ENCODE measurements at regions not wholly inside any gene's neighbourhood (a gene's known extent, or its start where the extent isn't known, plus 50 kb on each side); places are given as distances from the start of the nearest gene placed in this dataset.

- Mint-ChIP-seq H3K27me3 (ENCODE audit: low read depth) (no peaks in the 10 kb centered on the region), H3K36me3 (ENCODE audit: low read depth) (no peaks in the 10 kb centered on the region), H3K4me1 (ENCODE audit: low read depth) (peaks cover 6% of the 10 kb centered on the region), H3K4me3 (ENCODE audit: unreplicated experiment) (no peak overlapping the region), H3K27ac (ENCODE audit: unreplicated experiment) (no peak overlapping the region), H3K9me3 (ENCODE audit: low read depth) (no peaks in the 10 kb centered on the region)
- no peak for TF ChIP-seq CTCF (IDR thresholded peaks at IDR 0.05)
- no peak for DNase-seq (ENCODE audit: low spot score)
Measured at GRCh38 chr4:108395786-108396185, 224.6 kb upstream of the RPL34 start.

- H3K9me3 Mint-ChIP-seq (ENCODE audit: low read depth), result no peaks in the 10 kb centered on the region
- H3K4me1 Mint-ChIP-seq (ENCODE audit: low read depth), result peaks cover 6% of the 10 kb centered on the region
- no peak for DNase-seq (ENCODE audit: low spot score)
- no peak overlapping the region for H3K27ac Mint-ChIP-seq (ENCODE audit: unreplicated experiment)
- no peak overlapping the region for H3K4me3 Mint-ChIP-seq (ENCODE audit: unreplicated experiment)
- H3K36me3 Mint-ChIP-seq (ENCODE audit: low read depth), result no peaks in the 10 kb centered on the region
- no peaks in the 10 kb centered on the region for H3K27me3 Mint-ChIP-seq (ENCODE audit: low read depth)
- TF ChIP-seq CTCF (IDR thresholded peaks at IDR 0.05), result no peak
Measured at GRCh38 chr4:108393890-108394472, 225.2 kb upstream of the LEF1 start.

GRCh38 chr4:108391701-108392455 lies 223.1 kb upstream of the LEF1 start:
- H3K9me3 Mint-ChIP-seq (ENCODE audit: low read depth), result no peaks in the 10 kb centered on the region

GRCh38 chr4:108385076-108385475 lies 216.3 kb upstream of the LEF1 start:
- H3K9me3 Mint-ChIP-seq (ENCODE audit: low read depth), result no peaks in the 10 kb centered on the region
- no peaks in the 10 kb centered on the region for H3K27me3 Mint-ChIP-seq (ENCODE audit: low read depth)
- no peak for TF ChIP-seq CTCF (IDR thresholded peaks at IDR 0.05)
- no peak overlapping the region for H3K4me3 Mint-ChIP-seq (ENCODE audit: unreplicated experiment)
- no peak for DNase-seq (ENCODE audit: low spot score)
- H3K36me3 Mint-ChIP-seq (ENCODE audit: low read depth), result no peaks in the 10 kb centered on the region
- H3K4me1 Mint-ChIP-seq (ENCODE audit: low read depth), result peaks cover 3% of the 10 kb centered on the region
- H3K27ac Mint-ChIP-seq (ENCODE audit: unreplicated experiment), result no peak overlapping the region

More at GRCh38 chr4:108391701-108392455, 223.1 kb upstream of the LEF1 start:
- Mint-ChIP-seq H3K27ac (ENCODE audit: unreplicated experiment) (no peak overlapping the region), H3K4me3 (ENCODE audit: unreplicated experiment) (no peak overlapping the region), H3K36me3 (ENCODE audit: low read depth) (no peaks in the 10 kb centered on the region), H3K27me3 (ENCODE audit: low read depth) (no peaks in the 10 kb centered on the region), H3K4me1 (ENCODE audit: low read depth) (peaks cover 6% of the 10 kb centered on the region)
- DNase-seq (ENCODE audit: low spot score), result no peak
- TF ChIP-seq CTCF (IDR thresholded peaks at IDR 0.05), result no peak

GRCh38 chr4:108384544-108384943 lies 215.8 kb upstream of the LEF1 start:
- Mint-ChIP-seq H3K27me3 (ENCODE audit: low read depth) (no peaks in the 10 kb centered on the region), H3K27ac (ENCODE audit: unreplicated experiment) (no peak overlapping the region), H3K4me1 (ENCODE audit: low read depth) (peaks cover 3% of the 10 kb centered on the region), H3K4me3 (ENCODE audit: unreplicated experiment) (no peak overlapping the region), H3K9me3 (ENCODE audit: low read depth) (no peaks in the 10 kb centered on the region), H3K36me3 (ENCODE audit: low read depth) (no peaks in the 10 kb centered on the region)
- no peak for DNase-seq (ENCODE audit: low spot score)
- TF ChIP-seq CTCF (IDR thresholded peaks at IDR 0.05), result no peak

All from chondrocyte (in vitro differentiated cells).